ENCODE measurements at regions not wholly inside any gene's neighbourhood (a gene's known extent, or its start where the extent isn't known, plus 50 kb on each side); places are given as distances from the start of the nearest gene placed in this dataset.

GRCh38 chr4:82247629-82248028, 126.2 kb downstream of the HNRNPD start:
- no peaks in the 10 kb centered on the region for H3K36me3 ChIP-seq (replicated peaks in 1 of 2; ENCODE audit: control insufficient read depth in 1 of 2, insufficient read depth in 2 of 2, low read length in 2 of 2)
- Mint-ChIP-seq H3K4me1 (peaks cover 21% of the 10 kb centered on the region), H3K4me3 (no peak overlapping the region), H3K36me3 (no peaks in the 10 kb centered on the region), H3K27me3 (ENCODE audit: low read depth in 3 of 3) (peaks cover 0 to 5% (median 0%) of the 10 kb centered on the region in 3 donors), H3K9me3 (peaks cover 0 to 2% (median 0%) of the 10 kb centered on the region in 7 donors), H3K27ac (no peak overlapping the region)
- no peaks in the 10 kb centered on the region for H4K20me1 ChIP-seq (ENCODE audit: insufficient read depth, low read length)
- no peaks in the 10 kb centered on the region for H3K79me2 ChIP-seq (ENCODE audit: insufficient read depth, low read length)
- H3K9ac ChIP-seq (ENCODE audit: insufficient read depth, low read length, poor library complexity, severe bottlenecking), result no peak overlapping the region
- H3K4me3 ChIP-seq (replicated peaks in 1 of 3; ENCODE audit: low read depth in 2 of 3, low read length in 3 of 3), result no peak overlapping the region
- H3K27ac ChIP-seq (ENCODE audit: low read depth in 1 of 2, low read length in 2 of 2), result no peak overlapping the region
- H2AFZ ChIP-seq (ENCODE audit: insufficient read depth, low read depth, low read length, poor library complexity, severe bottlenecking), result no peak overlapping the region
- H3K9me3 ChIP-seq (replicated peaks in 1 of 2; ENCODE audit: control insufficient read depth in 1 of 2, insufficient read depth in 1 of 2, low read length in 2 of 2), result no peaks in the 10 kb centered on the region
- intact Hi-C loops (cut with micrococcal nuclease), result no loop called here
- no peak for DNase-seq
- 100% methylated on average over 1 of the region's 1 CpG for WGBS (ENCODE audit: insufficient coverage)
- no peaks in the 10 kb centered on the region for H3K27me3 ChIP-seq (ENCODE audit: control insufficient read depth in 2 of 2, insufficient read depth in 2 of 2, low read length in 2 of 2)
- H3K4me1 ChIP-seq (ENCODE audit: control insufficient read depth in 1 of 2, insufficient read depth in 2 of 2, low read length in 2 of 2), result peaks cover 4 to 9% of the 10 kb centered on the region in 2 donors
- TF ChIP-seq, protein P1, sequence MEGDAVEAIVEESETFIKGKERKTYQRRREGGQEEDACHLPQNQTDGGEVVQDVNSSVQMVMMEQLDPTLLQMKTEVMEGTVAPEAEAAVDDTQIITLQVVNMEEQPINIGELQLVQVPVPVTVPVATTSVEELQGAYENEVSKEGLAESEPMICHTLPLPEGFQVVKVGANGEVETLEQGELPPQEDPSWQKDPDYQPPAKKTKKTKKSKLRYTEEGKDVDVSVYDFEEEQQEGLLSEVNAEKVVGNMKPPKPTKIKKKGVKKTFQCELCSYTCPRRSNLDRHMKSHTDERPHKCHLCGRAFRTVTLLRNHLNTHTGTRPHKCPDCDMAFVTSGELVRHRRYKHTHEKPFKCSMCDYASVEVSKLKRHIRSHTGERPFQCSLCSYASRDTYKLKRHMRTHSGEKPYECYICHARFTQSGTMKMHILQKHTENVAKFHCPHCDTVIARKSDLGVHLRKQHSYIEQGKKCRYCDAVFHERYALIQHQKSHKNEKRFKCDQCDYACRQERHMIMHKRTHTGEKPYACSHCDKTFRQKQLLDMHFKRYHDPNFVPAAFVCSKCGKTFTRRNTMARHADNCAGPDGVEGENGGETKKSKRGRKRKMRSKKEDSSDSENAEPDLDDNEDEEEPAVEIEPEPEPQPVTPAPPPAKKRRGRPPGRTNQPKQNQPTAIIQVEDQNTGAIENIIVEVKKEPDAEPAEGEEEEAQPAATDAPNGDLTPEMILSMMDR (IDR thresholded peaks at IDR 0.05), result no peak
- H3K4me2 ChIP-seq (replicated peaks; ENCODE audit: extremely low read depth, low read length, poor library complexity, severe bottlenecking), result no peak overlapping the region

GRCh38 chr4:82247171-82247570, 126.6 kb downstream of the HNRNPD start:
- Mint-ChIP-seq H3K36me3 (no peaks in the 10 kb centered on the region), H3K4me3 (no peak overlapping the region), H3K27ac (no peak overlapping the region), H3K4me1 (peaks cover 21% of the 10 kb centered on the region), H3K9me3 (peaks cover 0 to 2% (median 0%) of the 10 kb centered on the region in 7 donors), H3K27me3 (ENCODE audit: low read depth in 3 of 3) (peaks cover 0 to 5% (median 0%) of the 10 kb centered on the region in 3 donors)
- Histone ChIP-seq H3K9ac (ENCODE audit: insufficient read depth, low read length, poor library complexity, severe bottlenecking) (no peak overlapping the region), H3K4me1 (ENCODE audit: control insufficient read depth in 1 of 2, insufficient read depth in 2 of 2, low read length in 2 of 2) (peaks cover 4 to 9% of the 10 kb centered on the region in 2 donors), H3K27me3 (ENCODE audit: control insufficient read depth in 2 of 2, insufficient read depth in 2 of 2, low read length in 2 of 2) (no peaks in the 10 kb centered on the region), H2AFZ (ENCODE audit: insufficient read depth, low read depth, low read length, poor library complexity, severe bottlenecking) (no peak overlapping the region), H3K4me2 (replicated peaks; ENCODE audit: extremely low read depth, low read length, poor library complexity, severe bottlenecking) (no peak overlapping the region), H3K79me2 (ENCODE audit: insufficient read depth, low read length) (no peaks in the 10 kb centered on the region), H4K20me1 (ENCODE audit: insufficient read depth, low read length) (no peaks in the 10 kb centered on the region), H3K27ac (ENCODE audit: low read depth in 1 of 2, low read length in 2 of 2) (no peak overlapping the region), H3K9me3 (replicated peaks in 1 of 2; ENCODE audit: control insufficient read depth in 1 of 2, insufficient read depth in 1 of 2, low read length in 2 of 2) (no peaks in the 10 kb centered on the region), H3K4me3 (replicated peaks in 1 of 3; ENCODE audit: low read depth in 2 of 3, low read length in 3 of 3) (no peak overlapping the region), H3K36me3 (replicated peaks in 1 of 2; ENCODE audit: control insufficient read depth in 1 of 2, insufficient read depth in 2 of 2, low read length in 2 of 2) (no peaks in the 10 kb centered on the region)
- TF ChIP-seq, protein P1 (IDR thresholded peaks at IDR 0.05), result no peak
- WGBS (ENCODE audit: insufficient coverage), result no CpG with 5 or more reads among the region's 3 CpGs
- DNase-seq, result no peak
- intact Hi-C loops (cut with micrococcal nuclease), result no loop called here

Data from CD14-positive monocyte (primary cell).